HG02623 (cell line): ENCODE measurements at regions not wholly inside any gene's neighbourhood (a gene's known extent, or its start where the extent isn't known, plus 50 kb on each side); places are given as distances from the start of the nearest gene placed in this dataset.

Experiments
- ATAC-seq: cut with Tn5 transposase; IDR thresholded peaks from one replicate; pipeline ENCODE4 v1.9.1; 2021; ENCODE audit warnings: moderate library complexity; ENCODE audit not compliant: unreplicated experiment

- ATAC-seq, result no peak
These were observed 161.6 kb downstream of the C5orf15 start for GRCh38 chr5:133806847-133807246.

- no peak for ATAC-seq
These were observed 166.3 kb downstream of the C5orf15 start for GRCh38 chr5:133801955-133802751.

GRCh38 chr5:133801431-133801830 is 167.0 kb downstream of the C5orf15 start:
- ATAC-seq, result no peak

DNA sequence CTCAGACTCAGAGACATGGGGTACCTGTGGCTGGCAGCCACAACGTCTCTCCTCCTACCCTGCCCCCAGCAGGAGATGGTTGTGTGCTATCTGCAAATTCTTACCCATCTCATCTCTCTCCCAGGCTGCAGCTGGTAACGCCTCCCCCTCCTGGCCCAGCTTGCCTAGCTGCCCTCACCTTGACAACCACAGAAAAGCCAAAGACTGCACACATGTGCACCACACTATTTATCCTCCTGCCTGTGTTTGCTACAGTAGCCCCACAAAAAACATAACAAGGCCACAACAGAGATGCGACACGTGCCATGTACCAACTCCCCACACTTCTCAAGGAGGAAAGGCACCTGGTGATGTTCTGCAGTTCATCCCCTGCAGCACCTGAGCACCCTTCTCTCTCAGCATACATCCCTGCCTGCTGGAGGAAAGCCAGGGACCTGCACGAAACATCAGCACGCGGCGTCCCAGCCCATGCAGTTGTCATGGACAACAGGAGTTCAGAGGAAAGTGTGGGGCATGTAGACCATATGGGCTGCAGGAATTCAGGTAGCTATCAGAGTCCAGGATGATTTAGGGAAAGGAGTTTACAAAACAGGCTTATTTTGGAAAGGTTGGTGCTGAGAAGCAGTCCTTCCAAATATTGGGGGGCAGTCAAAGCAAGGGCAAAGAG is 168.7 kb downstream of the C5orf15 start:
- ATAC-seq, result no peak

DNA sequence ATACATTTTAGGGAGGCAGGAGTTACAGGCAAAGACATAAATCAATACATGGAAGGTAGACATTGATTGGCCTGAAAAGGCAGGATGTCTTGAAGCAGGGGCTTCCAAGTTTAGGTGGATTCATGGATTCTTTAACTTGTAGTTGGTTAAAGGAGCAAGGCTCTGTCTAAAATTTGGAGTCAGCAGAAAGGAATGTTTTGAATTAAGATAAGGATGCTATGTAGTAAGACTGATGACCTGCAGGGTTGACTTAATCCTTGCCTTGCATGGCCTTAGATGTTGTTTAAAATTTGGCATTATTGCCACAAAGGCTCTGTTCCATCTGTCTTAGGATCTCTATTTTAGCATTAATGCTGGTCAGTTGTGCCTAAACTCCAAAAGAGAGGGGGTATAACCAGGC is 171.3 kb downstream of the C5orf15 start:
- no peak for ATAC-seq

- ATAC-seq, result no peak
These were observed 172.2 kb downstream of the C5orf15 start for GRCh38 chr5:133796186-133796585.

DNA sequence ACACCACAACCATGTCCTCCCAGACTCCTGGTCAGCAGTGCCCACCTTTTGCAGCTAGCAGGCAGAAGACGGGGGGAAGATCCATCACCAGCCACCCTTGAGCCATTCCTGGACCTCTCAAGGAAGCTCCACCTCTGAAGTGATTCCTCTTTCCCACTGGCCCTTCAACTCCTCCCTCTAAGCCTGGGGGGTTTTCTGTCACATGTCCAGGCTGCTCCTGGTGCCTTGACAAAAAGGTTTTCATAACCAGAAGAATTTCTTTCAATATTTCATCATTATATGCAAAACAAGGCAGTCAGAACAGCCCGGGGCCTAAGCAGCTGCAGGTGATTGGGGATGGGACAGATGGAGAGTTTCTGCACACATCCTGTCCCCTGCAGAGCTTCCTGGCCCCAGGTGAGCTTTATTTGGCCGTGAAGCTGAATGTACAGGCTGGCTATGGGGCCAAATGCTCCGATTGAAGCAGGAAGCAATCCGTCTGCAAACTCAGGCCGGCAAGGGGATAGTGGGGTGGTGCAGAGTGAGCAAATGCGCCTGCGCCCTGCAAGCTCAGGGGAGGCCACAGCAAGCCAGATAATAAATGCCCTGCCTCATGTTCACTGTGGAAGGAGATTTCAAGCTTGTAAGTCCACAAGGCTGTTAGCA is 173.5 kb downstream of the C5orf15 start:
- ATAC-seq, result no peak

GRCh38 chr5:133793756-133794465 is 174.5 kb downstream of the C5orf15 start:
- no peak for ATAC-seq

DNA sequence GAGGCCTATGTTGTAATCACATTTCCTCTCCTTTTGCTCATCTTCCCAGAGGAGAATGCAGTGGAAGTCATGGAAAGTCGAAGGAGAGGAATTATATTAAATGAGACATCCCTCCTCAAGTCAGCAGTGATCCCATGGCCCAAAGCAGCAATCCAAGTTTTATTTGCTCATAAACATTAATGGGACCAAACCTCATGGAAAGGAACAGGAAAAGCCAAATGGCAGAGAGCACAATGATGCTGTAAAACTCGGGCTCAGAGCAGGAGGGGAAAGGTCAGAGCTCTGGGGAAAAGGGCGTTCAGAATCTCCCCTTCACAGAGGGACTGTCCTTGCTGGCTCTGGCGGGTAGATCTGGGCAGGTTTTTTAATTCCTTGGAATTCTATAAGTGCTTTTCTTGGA is 175.8 kb downstream of the C5orf15 start:
- ATAC-seq, result no peak

DNA sequence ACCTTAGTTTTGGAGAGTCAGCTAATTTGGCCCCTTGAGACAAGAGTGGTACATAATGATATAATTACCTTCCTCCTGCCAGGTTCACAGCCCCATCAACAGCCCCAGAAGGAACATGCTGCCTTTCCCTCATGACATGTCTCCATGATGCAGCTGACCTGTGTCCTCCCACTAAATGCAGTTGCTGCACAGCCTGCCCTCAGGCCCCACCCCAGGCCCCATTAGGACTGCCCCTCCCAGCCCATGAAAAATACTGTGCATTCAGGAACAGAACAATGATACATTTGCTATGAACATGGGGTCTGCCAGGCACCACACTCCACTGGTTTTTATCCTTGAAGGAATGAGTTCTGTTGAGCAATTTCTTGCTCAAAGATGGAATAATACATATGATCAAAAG is 176.4 kb downstream of the C5orf15 start:
- ATAC-seq, result no peak

DNA sequence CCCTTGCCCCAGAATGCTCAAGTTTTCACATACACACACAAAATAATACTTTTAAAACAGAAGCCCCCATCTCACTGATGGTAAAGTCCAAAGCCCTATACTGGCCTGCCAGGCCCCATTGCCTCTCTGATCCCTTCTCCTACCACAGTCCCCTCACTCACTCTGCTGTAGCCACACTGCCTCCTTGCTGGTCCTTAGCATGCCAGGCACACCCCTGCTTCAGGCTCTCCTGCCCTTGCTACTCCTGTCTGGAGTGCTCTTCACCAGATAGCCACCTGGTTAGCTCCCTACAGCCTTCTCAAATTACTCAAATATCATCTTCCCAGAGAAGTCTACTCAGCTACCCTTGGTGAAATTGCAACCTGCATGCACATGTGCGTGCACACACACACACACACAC is 177.5 kb downstream of the C5orf15 start:
- no peak for ATAC-seq

- ATAC-seq, result no peak
These were observed 177.1 kb upstream of the FSTL4 start for GRCh38 chr5:133789428-133789827.

GRCh38 chr5:133788121-133788520 is 175.8 kb upstream of the FSTL4 start:
- ATAC-seq, result no peak

GRCh38 chr5:133786420-133786819 is 174.1 kb upstream of the FSTL4 start:
- ATAC-seq, result no peak

DNA sequence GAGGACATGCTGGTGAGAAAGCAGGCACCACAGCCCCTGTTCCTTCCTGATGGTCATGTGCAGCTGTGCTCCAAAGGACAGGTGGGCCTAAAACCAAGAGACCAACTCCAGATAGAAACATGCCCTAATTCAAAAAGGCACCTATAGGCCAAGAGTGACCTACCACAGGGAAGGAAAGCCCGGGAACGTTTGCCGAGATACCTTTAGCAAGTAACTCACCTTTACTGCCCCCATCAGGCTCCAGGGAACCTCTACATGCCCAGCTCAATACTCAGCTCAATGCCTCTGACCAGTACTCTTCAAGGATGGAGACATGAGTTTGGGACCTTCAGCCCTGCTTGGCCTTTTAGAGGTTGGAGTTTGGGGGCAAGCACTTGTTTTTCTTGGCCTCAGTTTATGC is 172.8 kb upstream of the FSTL4 start:
- ATAC-seq, result no peak

DNA sequence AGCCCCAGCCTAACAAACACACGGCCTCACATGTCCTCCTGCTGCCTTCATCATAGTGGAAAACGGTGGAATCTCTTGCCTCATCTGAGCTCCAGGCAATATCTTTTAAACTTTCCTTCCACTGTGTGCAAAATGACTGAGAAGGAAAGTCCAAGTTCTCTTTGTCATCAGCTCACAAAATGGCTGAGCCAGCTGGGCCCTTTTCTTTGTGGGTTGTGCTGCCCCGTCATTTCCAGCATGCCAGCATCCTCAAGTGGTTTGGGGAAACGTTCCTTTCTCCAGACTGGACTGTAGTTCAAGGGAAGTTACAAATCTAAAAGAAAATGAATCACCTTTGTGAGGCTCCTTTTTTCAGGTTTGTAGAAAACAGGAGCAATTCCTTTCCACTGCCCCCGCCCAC is 171.1 kb upstream of the FSTL4 start:
- no peak for ATAC-seq

DNA sequence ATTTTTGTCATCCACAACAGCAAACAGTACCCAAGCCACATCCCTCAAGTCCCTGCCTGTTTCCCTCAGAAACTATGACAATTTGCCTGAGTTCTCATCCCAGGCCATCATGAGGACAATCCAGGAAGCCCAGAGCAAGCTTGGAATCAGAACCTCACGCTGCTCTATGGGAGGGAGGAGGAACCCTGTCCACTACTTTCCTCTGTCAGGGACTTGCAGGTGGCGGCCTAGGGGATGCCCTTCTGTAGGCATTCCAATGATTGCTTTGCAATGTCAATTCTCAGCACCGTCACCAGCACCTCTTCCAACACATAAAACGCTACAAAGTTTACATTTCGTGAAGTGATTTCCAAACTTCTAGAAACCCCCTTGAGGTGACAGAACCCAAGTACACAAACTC is 170.4 kb upstream of the FSTL4 start:
- no peak for ATAC-seq

GRCh38 chr5:133781436-133782225 is 169.3 kb upstream of the FSTL4 start:
- no peak for ATAC-seq

DNA sequence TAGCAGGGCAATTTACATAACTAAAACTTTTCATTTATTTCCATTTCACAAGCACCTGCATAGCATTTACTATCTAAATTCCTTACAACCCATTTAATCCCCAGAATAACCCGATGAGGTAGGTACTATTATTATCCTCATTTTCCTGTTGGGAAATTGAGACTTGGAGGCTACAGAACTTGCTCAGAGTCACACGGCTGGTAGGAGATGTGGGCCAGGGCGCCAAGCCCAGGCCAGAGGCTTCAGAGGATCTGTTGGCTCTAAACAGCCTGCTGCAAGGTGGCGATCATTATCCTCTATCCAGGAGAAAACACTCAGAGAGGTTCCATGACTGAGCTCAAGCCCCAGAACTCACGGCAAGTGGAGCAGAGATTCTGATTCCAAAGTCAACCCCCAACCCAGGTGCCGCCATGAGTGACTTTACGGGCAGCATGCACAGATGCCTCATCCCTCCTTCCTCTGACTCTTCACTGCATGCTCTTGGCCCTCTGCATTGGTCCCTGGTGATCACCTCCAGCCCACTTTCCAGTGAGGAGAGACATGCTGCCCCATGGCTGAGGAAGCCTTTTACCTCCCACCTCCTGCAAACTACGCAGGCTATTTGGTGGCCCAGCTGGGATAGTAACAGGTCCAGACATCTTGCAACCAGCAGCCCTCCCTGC is 168.4 kb upstream of the FSTL4 start:
- ATAC-seq, result no peak

DNA sequence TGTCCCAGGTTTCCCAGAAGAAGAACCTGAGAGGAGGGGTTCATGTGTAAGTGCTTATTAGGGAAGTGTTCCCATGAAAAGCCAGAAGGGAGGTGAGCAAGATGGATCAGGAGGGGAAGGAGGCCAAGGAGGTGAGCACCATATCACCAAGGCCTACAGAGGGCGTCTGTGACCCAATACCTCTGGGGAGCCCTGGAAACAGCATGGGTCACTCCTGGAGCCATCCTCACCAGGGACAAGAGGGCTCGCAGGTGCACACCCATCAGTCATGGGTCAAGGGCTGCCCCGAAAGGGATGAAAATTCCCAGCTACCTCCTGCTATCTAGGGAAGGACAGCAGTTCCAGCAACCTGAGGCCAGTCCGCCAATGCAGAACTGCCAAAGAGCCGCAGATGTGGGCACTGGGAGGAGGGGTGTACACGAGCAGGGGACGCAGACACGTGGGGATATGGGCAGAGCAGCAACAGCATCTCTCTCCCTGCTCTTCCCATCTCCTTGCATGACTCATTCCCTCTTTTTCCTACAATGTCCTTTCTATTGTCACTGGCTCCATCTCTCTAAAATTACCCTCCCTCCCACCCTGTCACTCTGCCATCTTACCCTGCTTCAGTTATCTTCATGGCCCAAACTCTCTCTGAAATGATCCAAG is 167.6 kb upstream of the FSTL4 start:
- no peak for ATAC-seq
